H9 (cell line): ENCODE measurements at regions not wholly inside any gene's neighbourhood (a gene's known extent, or its start where the extent isn't known, plus 50 kb on each side); places are given as distances from the start of the nearest gene placed in this dataset.

Experiments used
- DNase-seq: peaks from one replicate; pipeline ENCODE4 v3.0.0-alpha.2; 2017
- H2AFZ ChIP-seq: one replicate; pipeline ENCODE4 v1.6.1; 2013; ENCODE audit warnings: mild to moderate bottlenecking, low read length, control low read depth, moderate library complexity
- H2AK5ac ChIP-seq: 2 replicates; pipeline ENCODE4 v1.6.1; 2013; ENCODE audit warnings: low read length, control low read depth, mixed read lengths; ENCODE audit not compliant: insufficient read length
- H2BK120ac ChIP-seq: one replicate; pipeline ENCODE4 v1.6.1; 2013; ENCODE audit warnings: low read depth, mild to moderate bottlenecking, low read length, control low read depth, inconsistent platforms; ENCODE audit not compliant: poor library complexity, severe bottlenecking
- H2BK12ac ChIP-seq: 2 replicates; pipeline ENCODE4 v1.6.1; 2013; ENCODE audit warnings: low read length, control low read depth, mixed read lengths, low read depth; ENCODE audit not compliant: insufficient read length
- H2BK15ac ChIP-seq: 2 replicates; pipeline ENCODE4 v1.6.1; 2013; ENCODE audit warnings: low read depth, low read length, control low read depth
- H2BK20ac ChIP-seq: one replicate; pipeline ENCODE4 v1.6.1; 2013; ENCODE audit warnings: low read depth, mild to moderate bottlenecking, low read length, control low read depth, inconsistent platforms; ENCODE audit not compliant: poor library complexity, severe bottlenecking
- H2BK5ac ChIP-seq: 2 replicates; pipeline ENCODE4 v1.6.1; 2013; ENCODE audit warnings: low read length, control low read depth, mixed read lengths; ENCODE audit not compliant: insufficient read length
- H3K14ac ChIP-seq: 2 replicates; pipeline ENCODE4 v1.6.1; 2013; ENCODE audit warnings: low read length, control low read depth; ENCODE audit not compliant: insufficient read depth
- H3K18ac ChIP-seq: 2 replicates; pipeline ENCODE4 v1.6.1; 2013; ENCODE audit warnings: low read depth, mild to moderate bottlenecking, mixed read lengths, low read length, control low read depth; ENCODE audit not compliant: insufficient read length
- H3K23ac ChIP-seq: 2 replicates; pipeline ENCODE4 v1.6.1; 2013; ENCODE audit warnings: low read length, control low read depth, mixed read lengths, low read depth; ENCODE audit not compliant: insufficient read length
- H3K23me2 ChIP-seq: 2 replicates; pipeline ENCODE4 v1.6.1; 2013; ENCODE audit warnings: low read depth, mild to moderate bottlenecking, mixed read lengths, low read length, control low read depth; ENCODE audit not compliant: insufficient read length, poor library complexity, severe bottlenecking
- H3K27ac ChIP-seq: 2 replicates; pipeline ENCODE4 v1.5.1; 2013; ENCODE audit warnings: low read length, control low read depth, mixed read lengths, low read depth; ENCODE audit not compliant: insufficient read length
- H3K27me3 ChIP-seq: 2 replicates; pipeline ENCODE4 v1.6.1; 2013; ENCODE audit warnings: low read length, control low read depth, inconsistent platforms; ENCODE audit not compliant: insufficient read depth
- H3K4ac ChIP-seq: 2 replicates; pipeline ENCODE4 v1.6.1; 2013; ENCODE audit warnings: low read depth, mild to moderate bottlenecking, control low read depth, inconsistent platforms, low read length, moderate library complexity
- H3K4me1 ChIP-seq: 2 replicates; pipeline ENCODE4 v1.6.1; 2013; ENCODE audit warnings: low read length, control low read depth, inconsistent platforms; ENCODE audit not compliant: insufficient read depth
- H3K4me2 ChIP-seq: 2 replicates; pipeline ENCODE4 v1.6.1; 2013; ENCODE audit warnings: low read length, control low read depth, mixed read lengths; ENCODE audit not compliant: insufficient read length, insufficient read depth
- H3K56ac ChIP-seq: 2 replicates; pipeline ENCODE4 v1.6.1; 2013; ENCODE audit warnings: low read depth, mild to moderate bottlenecking, mixed read lengths, low read length, control low read depth; ENCODE audit not compliant: insufficient read length
- H3K79me1 ChIP-seq: 2 replicates; pipeline ENCODE4 v1.6.1; 2013; ENCODE audit warnings: low read depth, mild to moderate bottlenecking, moderate library complexity, low read length, control low read depth, inconsistent platforms; ENCODE audit not compliant: insufficient read depth, poor library complexity, severe bottlenecking
- H3K79me2 ChIP-seq: 2 replicates; pipeline ENCODE4 v1.6.1; 2013; ENCODE audit warnings: low read length, control low read depth, inconsistent platforms; ENCODE audit not compliant: insufficient read depth
- H3K9ac ChIP-seq: 2 replicates; pipeline ENCODE4 v1.6.1; 2013; ENCODE audit warnings: low read length, control low read depth, mixed read lengths; ENCODE audit not compliant: insufficient read length; ENCODE audit errors: extremely low read depth
- H3K9me3 ChIP-seq: one replicate; pipeline ENCODE4 v1.6.1; 2013; ENCODE audit warnings: low read depth, low read length, inconsistent platforms; ENCODE audit not compliant: control insufficient read depth
- H3T11ph ChIP-seq: one replicate; pipeline ENCODE4 v1.6.1; 2013; ENCODE audit warnings: mild to moderate bottlenecking, low read length, control low read depth, inconsistent platforms
- H4K20me1 ChIP-seq: one replicate; pipeline ENCODE4 v1.6.1; 2013; ENCODE audit not compliant: control insufficient read depth, insufficient read length, insufficient read depth
- H4K5ac ChIP-seq: 2 replicates; pipeline ENCODE4 v1.6.1; 2013; ENCODE audit warnings: low read depth, mild to moderate bottlenecking, mixed read lengths, low read length, control low read depth; ENCODE audit not compliant: insufficient read length
- H4K8ac ChIP-seq: replicated peaks from 2 replicates; pipeline ENCODE4 v1.6.1; 2013; ENCODE audit warnings: low read length, control low read depth, mixed read lengths, low read depth; ENCODE audit not compliant: insufficient read length
- H4K91ac ChIP-seq: 2 replicates; pipeline ENCODE4 v1.6.1; 2013; ENCODE audit warnings: low read depth, mild to moderate bottlenecking, moderate library complexity, mixed read lengths, low read length, control low read depth; ENCODE audit not compliant: insufficient read length
- H3K27ac Mint-ChIP-seq, 3 experiments: 2 replicates in 2 of 3; 3 replicates in 1 of 3; pipeline ENCODE4 v1.8.0; 2020 to 2021; ENCODE audit warnings: mixed read lengths in 3 of 3, mild to moderate bottlenecking in 1 of 3, moderate library complexity in 1 of 3
- H3K27me3 Mint-ChIP-seq: 2 replicates; pipeline ENCODE4 v1.8.0; 2021; ENCODE audit warnings: low read depth, mild to moderate bottlenecking, moderate library complexity, mixed read lengths
- H3K36me3 Mint-ChIP-seq, 3 experiments: 2 replicates in 2 of 3; 3 replicates in 1 of 3; pipeline ENCODE4 v1.8.0; 2020 to 2021; ENCODE audit warnings: low read depth in 3 of 3, mixed read lengths in 3 of 3; ENCODE audit not compliant: insufficient read depth in 1 of 3
- H3K4me1 Mint-ChIP-seq, 2 experiments: 2 replicates each; pipeline ENCODE4 v1.8.0; 2020; ENCODE audit warnings: mixed read lengths in 2 of 2
- H3K4me3 Mint-ChIP-seq, 2 experiments: 2 replicates in 1 of 2; 3 replicates in 1 of 2; pipeline ENCODE4 v1.8.0; 2020 to 2021; ENCODE audit warnings: mild to moderate bottlenecking in 2 of 2, mixed read lengths in 2 of 2, moderate library complexity in 1 of 2
- H3K9me3 Mint-ChIP-seq, 2 experiments: 2 replicates in 1 of 2; 3 replicates in 1 of 2; pipeline ENCODE4 v1.8.0; 2020; ENCODE audit warnings: mild to moderate bottlenecking in 2 of 2, mixed read lengths in 2 of 2, moderate library complexity in 1 of 2
- CTCF ChIP-seq: fragments of 200-600 bp; sonication (generic); conservative IDR thresholded peaks from 3 replicates; pipeline ENCODE4 v1.8.0; 2021; ENCODE audit warnings: antibody characterized with exemption, mild to moderate bottlenecking
- WGBS: extraction: QIAGEN DNeasy Blood & Tissue Kit; methylation state at CpG from one replicate; pipeline ENCODE4 v1.1.7; 2013; ENCODE audit warnings: missing lambda C conversion rate, low lambda C conversion rate, mixed read lengths; ENCODE audit not compliant: insufficient read length; ENCODE audit errors: extremely low coverage; 5-methylcytosine and 5-hydroxymethylcytosine counted together

GRCh38 chr9:71210326-71210725 lies 88.9 kb upstream of the TRPM3 start:
- Histone ChIP-seq H2BK20ac (no peak overlapping the region), H2AK5ac (no peak overlapping the region), H3K27ac (no peak overlapping the region), H3T11ph (no peak overlapping the region), H3K4me1 (no peaks in the 10 kb centered on the region), H3K4me2 (no peak overlapping the region), H3K9me3 (peaks cover 8% of the 10 kb centered on the region), H2BK5ac (no peak overlapping the region), H4K91ac (no peak overlapping the region), H3K18ac (no peak overlapping the region), H2BK120ac (no peak overlapping the region), H2BK15ac (no peak overlapping the region), H3K14ac (no peak overlapping the region), H3K56ac (no peak overlapping the region), H3K9ac (no peak overlapping the region), H3K23ac (no peak overlapping the region), H2BK12ac (no peak overlapping the region), H3K79me2 (no peaks in the 10 kb centered on the region), H3K79me1 (no peaks in the 10 kb centered on the region), H3K27me3 (no peaks in the 10 kb centered on the region), H4K5ac (no peak overlapping the region), H2AFZ (no peak overlapping the region), H4K8ac (no peak overlapping the region), H3K23me2 (no peaks in the 10 kb centered on the region), H4K20me1 (no peaks in the 10 kb centered on the region), H3K4ac (no peak overlapping the region)
- TF ChIP-seq CTCF, result peak; percentile 67; the same call in 2 of the 3 replicates
- no peak overlapping the region for H3K27ac Mint-ChIP-seq
- peaks cover 14 to 16% of the 10 kb centered on the region in 2 experiments for H3K9me3 Mint-ChIP-seq
- no peak for DNase-seq
- H3K27me3 Mint-ChIP-seq, result peaks cover 2% of the 10 kb centered on the region; the same call in 1 of the 2 replicates
- no CpG with 5 or more reads among the region's 2 CpGs for WGBS
- H3K4me1 Mint-ChIP-seq, result peaks cover 13% of the 10 kb centered on the region in 2 experiments
- peaks cover 3 to 25% (median 6%) of the 10 kb centered on the region in 3 experiments; a peak in 6 of 7 replicates for H3K36me3 Mint-ChIP-seq
- H3K4me3 Mint-ChIP-seq, result no peak overlapping the region
